HEK293 (cell line): ENCODE measurements at regions not wholly inside any gene's neighbourhood (a gene's known extent, or its start where the extent isn't known, plus 50 kb on each side); places are given as distances from the start of the nearest gene placed in this dataset.

Experiments used
- CTCF ChIA-PET: fragments of 350-600 bp; formaldehyde crosslinking; extraction: SDS; loops from one replicate; lab custom pipeline; 2021; ENCODE audit warnings: antibody characterized with exemption; lab: Yijun Ruan, JAX
- POLR2A ChIA-PET: fragments of 300-600 bp; formaldehyde crosslinking; extraction: SDS; loops from one replicate; lab custom pipeline; 2020; ENCODE audit warnings: antibody characterized with exemption, inconsistent platforms; lab: Yijun Ruan, JAX
- H3K27ac ChIP-seq: fragments of 200-500 bp; sonication (Bioruptor generic); 2 replicates; pipeline ENCODE4 v1.5.1; 2014; ENCODE audit warnings: low read depth, low read length, control low read depth, inconsistent platforms; ENCODE audit errors: extremely low read depth
- H3K36me3 ChIP-seq, 2 experiments: fragments of 200-500 bp in 1 of 2; sonication (Bioruptor generic) in 1 of 2; 1 replicate in 1 of 2; 2 replicates in 1 of 2; pipeline ENCODE4 v1.5.1; 2014 to 2017; ENCODE audit warnings: inconsistent platforms in 2 of 2, low read length in 2 of 2; ENCODE audit not compliant: control insufficient read depth in 2 of 2, insufficient read depth in 1 of 2
- H3K4me1 ChIP-seq: fragments of 200-500 bp; sonication (Bioruptor generic); 2 replicates; pipeline ENCODE4 v1.5.1; 2014; ENCODE audit warnings: mild to moderate bottlenecking, low read length, inconsistent platforms; ENCODE audit not compliant: control insufficient read depth, insufficient read depth
- H3K4me3 ChIP-seq: 2 replicates; pipeline ENCODE4 v1.5.1; 2011; ENCODE audit warnings: low read depth, mild to moderate bottlenecking, control low read depth, low read length, moderate library complexity
- H3K9me3 ChIP-seq: fragments of 200-500 bp; sonication (Bioruptor generic); 2 replicates; pipeline ENCODE4 v1.5.1; 2014; ENCODE audit warnings: low read depth, low read length, inconsistent platforms; ENCODE audit not compliant: control insufficient read depth, insufficient read depth
- ATF2 ChIP-seq: fragments of 450-650 bp; formaldehyde crosslinking; IDR thresholded peaks from 2 replicates; pipeline ENCODE4 v1.5.1; 2016; ENCODE audit warnings: missing biosample characterization, missing genetic modification characterization, low read depth
- ELK4 ChIP-seq: IDR thresholded peaks from 2 replicates; pipeline ENCODE4 v1.6.1; 2011; ENCODE audit warnings: mild to moderate bottlenecking, low read depth, low read length, borderline replicate concordance
- HIC1 ChIP-seq: fragments of 450-650 bp; formaldehyde crosslinking; IDR thresholded peaks from 2 replicates; pipeline ENCODE4 v1.5.1; 2016; ENCODE audit warnings: missing biosample characterization, missing genetic modification characterization
- HOXC10 ChIP-seq: sonication (generic); formaldehyde crosslinking; IDR thresholded peaks from 2 replicates; pipeline ENCODE4 v1.8.1; 2023; ENCODE audit warnings: mild to moderate bottlenecking, missing genetic modification reagents
- HOXD13 ChIP-seq: sonication (generic); formaldehyde crosslinking; IDR thresholded peaks from 2 replicates; pipeline ENCODE4 v1.8.0; 2022; ENCODE audit warnings: missing genetic modification reagents, borderline replicate concordance
- MZF1 ChIP-seq: fragments of 450-650 bp; formaldehyde crosslinking; IDR thresholded peaks from 2 replicates; pipeline ENCODE4 v1.5.1; 2017; ENCODE audit warnings: missing biosample characterization, missing genetic modification characterization, borderline replicate concordance
- REST ChIP-seq: fragments of 450-650 bp; formaldehyde crosslinking; IDR thresholded peaks from 2 replicates; pipeline ENCODE4 v1.5.1; 2016; ENCODE audit warnings: missing biosample characterization, missing genetic modification characterization
- ZEB2 ChIP-seq: fragments of 450-650 bp; formaldehyde crosslinking; IDR thresholded peaks from 2 replicates; pipeline ENCODE4 v1.5.1; 2016; ENCODE audit warnings: missing biosample characterization, missing genetic modification characterization
- ZFHX2 ChIP-seq: fragments of 450-650 bp; formaldehyde crosslinking; conservative IDR thresholded peaks from 2 replicates; pipeline ENCODE4 v1.5.1; 2016; ENCODE audit warnings: missing biosample characterization, missing genetic modification characterization
- ZIC2 ChIP-seq: fragments of 450-650 bp; formaldehyde crosslinking; IDR thresholded peaks from 2 replicates; pipeline ENCODE4 v1.5.1; 2016; ENCODE audit warnings: missing biosample characterization, missing genetic modification characterization
- ZNF146 ChIP-seq: fragments of 450-650 bp; formaldehyde crosslinking; IDR thresholded peaks from 2 replicates; pipeline ENCODE4 v1.5.1; 2016; ENCODE audit warnings: missing biosample characterization, missing genetic modification characterization
- ZNF24 ChIP-seq: fragments of 450-650 bp; formaldehyde crosslinking; IDR thresholded peaks from 2 replicates; pipeline ENCODE4 v1.5.1; 2016; ENCODE audit warnings: missing biosample characterization, missing genetic modification characterization
- ZNF302 ChIP-seq: fragments of 450-650 bp; formaldehyde crosslinking; IDR thresholded peaks from 2 replicates; pipeline ENCODE4 v1.5.1; 2016; ENCODE audit warnings: missing biosample characterization, missing genetic modification characterization, low read depth
- ZNF354C ChIP-seq: fragments of 450-650 bp; formaldehyde crosslinking; IDR thresholded peaks from 2 replicates; pipeline ENCODE4 v1.5.1; 2016; ENCODE audit warnings: missing biosample characterization, missing genetic modification characterization, low read depth, borderline replicate concordance
- ZNF530 ChIP-seq: fragments of 450-650 bp; formaldehyde crosslinking; IDR thresholded peaks from 2 replicates; pipeline ENCODE4 v1.5.1; 2016; ENCODE audit warnings: low read depth, missing biosample characterization, missing genetic modification characterization
- ZNF571 ChIP-seq: fragments of 450-650 bp; formaldehyde crosslinking; IDR thresholded peaks from 2 replicates; pipeline ENCODE4 v1.5.0; 2017; ENCODE audit warnings: missing biosample characterization, missing genetic modification characterization
- ZNF670 ChIP-seq: fragments of 450-650 bp; formaldehyde crosslinking; IDR thresholded peaks from 2 replicates; pipeline ENCODE4 v1.5.1; 2016; ENCODE audit warnings: missing biosample characterization, missing genetic modification characterization, low read depth
- ZNF701 ChIP-seq: fragments of 450-650 bp; formaldehyde crosslinking; IDR thresholded peaks from 2 replicates; pipeline ENCODE4 v1.5.1; 2016; ENCODE audit warnings: missing biosample characterization, missing genetic modification characterization
- ZNF785 ChIP-seq: fragments of 450-650 bp; formaldehyde crosslinking; IDR thresholded peaks from 2 replicates; pipeline ENCODE4 v1.5.1; 2016; ENCODE audit warnings: missing biosample characterization, missing genetic modification characterization
- ZNF830 ChIP-seq: fragments of 450-650 bp; IDR thresholded peaks from 2 replicates; pipeline ENCODE4 v1.5.0; 2018; ENCODE audit warnings: missing biosample characterization, missing genetic modification characterization, low read depth, mild to moderate bottlenecking, moderate library complexity
- ZSCAN4 ChIP-seq: fragments of 450-650 bp; formaldehyde crosslinking; IDR thresholded peaks from 2 replicates; pipeline ENCODE4 v1.5.1; 2017; ENCODE audit warnings: missing biosample characterization, missing genetic modification characterization

- no peak overlapping the region for H3K4me3 ChIP-seq
- 0 out of 2 replicates have a peak, but pooled peaks cover 2% of the 10 kb centered on the region for H3K4me1 ChIP-seq
- POLR2A ChIA-PET, result no interaction called here
- CTCF ChIA-PET, result no interaction called here
- no peak overlapping the region for H3K27ac ChIP-seq
- TF ChIP-seq ZNF530 (no peak), ZEB2 (no peak), HOXC10 (CRISPR knock-in tag) (no peak), HOXD13 (no peak), ZIC2 (no peak), ZSCAN4 (tag by site-specific recombination) (no peak), MZF1 (tag by site-specific recombination) (no peak), ATF2 (tag by site-specific recombination) (no peak), ZNF24 (tag by site-specific recombination) (no peak), REST (tag by site-specific recombination) (no peak), ZNF571 (tag by site-specific recombination) (no peak), ZFHX2 (no peak), HIC1 (tag by site-specific recombination) (no peak), ZNF701 (tag by site-specific recombination) (no peak), ZNF785 (tag by site-specific recombination) (no peak), ZNF354C (tag by site-specific recombination) (no peak), ZNF670 (tag by site-specific recombination) (no peak), ZNF302 (tag by site-specific recombination) (no peak)
- no peaks in the 10 kb centered on the region for H3K36me3 ChIP-seq
- H3K9me3 ChIP-seq, result no peaks in the 10 kb centered on the region
Observed at GRCh38 chr12:89245090-89245489, 107.2 kb downstream of the DUSP6 start.

- ChIA-PET CTCF (no interaction called here), POLR2A (no interaction called here)
- no peak overlapping the region for H3K27ac ChIP-seq
Observed at GRCh38 chr12:89244536-89244935, 107.8 kb downstream of the DUSP6 start.

More at GRCh38 chr12:89244536-89244935, 107.8 kb downstream of the DUSP6 start:
- Histone ChIP-seq H3K4me3 (no peak overlapping the region), H3K4me1 (0 out of 2 replicates have a peak, but pooled peaks cover 2% of the 10 kb centered on the region), H3K36me3 (no peaks in the 10 kb centered on the region), H3K9me3 (no peaks in the 10 kb centered on the region)
- TF ChIP-seq ZNF830 (tag by site-specific recombination), result no peak
- TF ChIP-seq ZNF146 (tag by site-specific recombination), result no peak
- no peak for TF ChIP-seq ELK4
